DOHH2 (cell line): ENCODE measurements at regions not wholly inside any gene's neighbourhood (a gene's known extent, or its start where the extent isn't known, plus 50 kb on each side); places are given as distances from the start of the nearest gene placed in this dataset.

ENCODE experiments used
- H3F3A ChIP-seq: fragments of 200-600 bp; sonication (generic), shearing (Covaris generic); 2 replicates; pipeline ENCODE4 v1.6.0; 2016; ENCODE audit warnings: antibody characterized with exemption, mild to moderate bottlenecking; ENCODE audit not compliant: control insufficient read depth, insufficient read depth
- H3K27ac ChIP-seq: fragments of 200-600 bp; sonication (generic); 2 replicates; pipeline ENCODE4 v1.5.1; 2014; ENCODE audit warnings: low read depth, mild to moderate bottlenecking, low read length, moderate library complexity
- H3K27me3 ChIP-seq: fragments of 200-600 bp; sonication (generic); 2 replicates; pipeline ENCODE4 v1.6.1; 2014; ENCODE audit warnings: mild to moderate bottlenecking, low read length, mixed read lengths; ENCODE audit not compliant: control insufficient read depth
- H3K36me3 ChIP-seq: fragments of 200-600 bp; sonication (generic); 2 replicates; pipeline ENCODE4 v1.6.1; 2014; ENCODE audit warnings: mild to moderate bottlenecking, low read length, moderate library complexity, mixed read lengths; ENCODE audit not compliant: control insufficient read depth
- H3K4me1 ChIP-seq: fragments of 200-600 bp; sonication (generic); 2 replicates; pipeline ENCODE4 v1.6.1; 2014; ENCODE audit warnings: mild to moderate bottlenecking, low read length, mixed read lengths; ENCODE audit not compliant: control insufficient read depth
- H3K4me2 ChIP-seq: fragments of 200-600 bp; sonication (generic); 2 replicates; pipeline ENCODE4 v1.6.0; 2014; ENCODE audit warnings: mild to moderate bottlenecking, low read length, moderate library complexity
- H3K4me3 ChIP-seq: fragments of 200-600 bp; sonication (generic); 2 replicates; pipeline ENCODE4 v1.5.1; 2014; ENCODE audit warnings: mild to moderate bottlenecking, low read length, mixed read lengths
- H3K79me2 ChIP-seq: fragments of 200-600 bp; sonication (generic); 2 replicates; pipeline ENCODE4 v1.6.1; 2014; ENCODE audit warnings: mild to moderate bottlenecking, low read length, mixed read lengths; ENCODE audit not compliant: control insufficient read depth
- H3K9me2 ChIP-seq: fragments of 200-600 bp; sonication (generic); replicated peaks from 2 replicates; pipeline ENCODE4 v1.6.1; 2014; ENCODE audit warnings: mild to moderate bottlenecking, low read length, mixed read lengths; ENCODE audit not compliant: control insufficient read depth
- H3K9me3 ChIP-seq: fragments of 200-600 bp; sonication (generic); 2 replicates; pipeline ENCODE4 v1.6.1; 2014; ENCODE audit warnings: antibody characterized with exemption, low read length, mixed read lengths; ENCODE audit not compliant: control insufficient read depth, insufficient read depth
- H4K20me1 ChIP-seq: fragments of 200-600 bp; sonication (generic); 2 replicates; pipeline ENCODE4 v1.6.0; 2014; ENCODE audit warnings: low read depth, mild to moderate bottlenecking, antibody characterized with exemption, low read length, moderate library complexity; ENCODE audit not compliant: control insufficient read depth, insufficient read depth
- EZH2phosphoT487 ChIP-seq: fragments of 200-600 bp; sonication (generic); IDR thresholded peaks from 2 replicates; pipeline ENCODE4 v1.6.1; 2017; ENCODE audit warnings: borderline replicate concordance, mild to moderate bottlenecking, antibody characterized with exemption, low read length, moderate library complexity, mixed read lengths
- TF ChIP-seq, protein P1 (sequence below): fragments of 200-600 bp; sonication (generic); IDR thresholded peaks from one replicate; pipeline ENCODE4 v1.5.1; 2014; ENCODE audit warnings: antibody characterized with exemption, mild to moderate bottlenecking, low read depth, low read length; ENCODE audit not compliant: poor library complexity, severe bottlenecking

GRCh38 chr1:238562341-238562740, 671.6 kb upstream of the ZP4 start:
- H3K27me3 ChIP-seq = no peaks in the 10 kb centered on the region
- H4K20me1 ChIP-seq = no peaks in the 10 kb centered on the region
- no peaks in the 10 kb centered on the region for H3K9me2 ChIP-seq
- no peaks in the 10 kb centered on the region for H3K79me2 ChIP-seq
- TF ChIP-seq, protein P1, sequence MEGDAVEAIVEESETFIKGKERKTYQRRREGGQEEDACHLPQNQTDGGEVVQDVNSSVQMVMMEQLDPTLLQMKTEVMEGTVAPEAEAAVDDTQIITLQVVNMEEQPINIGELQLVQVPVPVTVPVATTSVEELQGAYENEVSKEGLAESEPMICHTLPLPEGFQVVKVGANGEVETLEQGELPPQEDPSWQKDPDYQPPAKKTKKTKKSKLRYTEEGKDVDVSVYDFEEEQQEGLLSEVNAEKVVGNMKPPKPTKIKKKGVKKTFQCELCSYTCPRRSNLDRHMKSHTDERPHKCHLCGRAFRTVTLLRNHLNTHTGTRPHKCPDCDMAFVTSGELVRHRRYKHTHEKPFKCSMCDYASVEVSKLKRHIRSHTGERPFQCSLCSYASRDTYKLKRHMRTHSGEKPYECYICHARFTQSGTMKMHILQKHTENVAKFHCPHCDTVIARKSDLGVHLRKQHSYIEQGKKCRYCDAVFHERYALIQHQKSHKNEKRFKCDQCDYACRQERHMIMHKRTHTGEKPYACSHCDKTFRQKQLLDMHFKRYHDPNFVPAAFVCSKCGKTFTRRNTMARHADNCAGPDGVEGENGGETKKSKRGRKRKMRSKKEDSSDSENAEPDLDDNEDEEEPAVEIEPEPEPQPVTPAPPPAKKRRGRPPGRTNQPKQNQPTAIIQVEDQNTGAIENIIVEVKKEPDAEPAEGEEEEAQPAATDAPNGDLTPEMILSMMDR = no peak
- TF ChIP-seq EZH2phosphoT487 = no peak
- no peak overlapping the region for H3K27ac ChIP-seq
- no peak overlapping the region for H3K4me2 ChIP-seq
- H3K4me3 ChIP-seq = no peak overlapping the region
- no peaks in the 10 kb centered on the region for H3F3A ChIP-seq
- no peaks in the 10 kb centered on the region for H3K9me3 ChIP-seq
- H3K4me1 ChIP-seq = no peaks in the 10 kb centered on the region
- H3K36me3 ChIP-seq = no peaks in the 10 kb centered on the region

DNA sequence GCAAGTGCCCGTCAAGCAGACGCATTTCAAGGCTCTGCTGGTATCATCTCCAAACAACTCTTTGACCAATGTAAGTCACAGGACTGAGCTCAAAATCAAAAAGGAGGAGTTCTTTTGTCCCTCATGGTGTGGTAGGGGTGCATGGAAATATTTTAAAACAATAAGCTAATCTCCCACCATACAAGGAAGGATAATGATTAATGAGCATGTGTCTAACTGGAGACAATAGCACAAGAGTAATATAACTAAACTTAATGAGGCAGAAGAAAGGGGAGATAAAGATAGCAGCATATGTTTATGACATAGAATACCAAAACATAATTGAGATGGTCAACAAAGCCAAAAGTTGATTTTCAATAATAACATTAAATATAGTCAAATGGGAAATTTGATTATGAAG, 668.0 kb upstream of the ZP4 start:
- H3K4me3 ChIP-seq = no peak overlapping the region
- no peaks in the 10 kb centered on the region for H3K36me3 ChIP-seq
- no peaks in the 10 kb centered on the region for H3K9me3 ChIP-seq
- no peaks in the 10 kb centered on the region for H3K27me3 ChIP-seq
- no peak overlapping the region for H3K4me2 ChIP-seq
- no peaks in the 10 kb centered on the region for H3K4me1 ChIP-seq
- no peaks in the 10 kb centered on the region for H4K20me1 ChIP-seq
- no peak overlapping the region for H3K27ac ChIP-seq
- no peaks in the 10 kb centered on the region for H3K9me2 ChIP-seq
- no peaks in the 10 kb centered on the region for H3K79me2 ChIP-seq
- no peak for TF ChIP-seq EZH2phosphoT487
- TF ChIP-seq, protein P1 = no peak
- no peaks in the 10 kb centered on the region for H3F3A ChIP-seq

DNA sequence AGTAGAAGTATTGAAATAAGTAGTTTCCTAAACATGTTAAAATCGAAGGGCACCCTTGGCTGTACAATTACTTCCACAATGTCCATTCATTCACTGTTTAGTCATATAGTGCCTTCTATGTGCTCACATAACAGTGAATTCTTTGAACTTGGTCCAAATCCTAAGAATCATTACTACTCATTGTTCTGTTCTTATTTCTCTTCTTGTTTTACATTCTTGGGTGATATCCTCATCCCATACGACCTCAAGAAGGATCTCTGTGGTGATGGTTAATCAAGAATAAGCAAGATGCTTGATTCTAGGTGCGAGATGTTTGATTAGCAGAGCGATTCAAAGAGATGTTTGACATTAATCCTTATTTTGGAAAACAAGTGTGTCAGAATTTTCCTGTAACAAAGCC, 667.4 kb upstream of the ZP4 start:
- no peak overlapping the region for H3K4me2 ChIP-seq
- TF ChIP-seq, protein P1 = no peak
- TF ChIP-seq EZH2phosphoT487 = no peak
- no peaks in the 10 kb centered on the region for H3K79me2 ChIP-seq
- no peak overlapping the region for H3K27ac ChIP-seq
- no peaks in the 10 kb centered on the region for H3K9me2 ChIP-seq
- H3K9me3 ChIP-seq = no peaks in the 10 kb centered on the region
- H3F3A ChIP-seq = no peaks in the 10 kb centered on the region
- no peaks in the 10 kb centered on the region for H4K20me1 ChIP-seq
- no peaks in the 10 kb centered on the region for H3K27me3 ChIP-seq
- no peaks in the 10 kb centered on the region for H3K4me1 ChIP-seq
- no peak overlapping the region for H3K4me3 ChIP-seq
- H3K36me3 ChIP-seq = no peaks in the 10 kb centered on the region

DNA sequence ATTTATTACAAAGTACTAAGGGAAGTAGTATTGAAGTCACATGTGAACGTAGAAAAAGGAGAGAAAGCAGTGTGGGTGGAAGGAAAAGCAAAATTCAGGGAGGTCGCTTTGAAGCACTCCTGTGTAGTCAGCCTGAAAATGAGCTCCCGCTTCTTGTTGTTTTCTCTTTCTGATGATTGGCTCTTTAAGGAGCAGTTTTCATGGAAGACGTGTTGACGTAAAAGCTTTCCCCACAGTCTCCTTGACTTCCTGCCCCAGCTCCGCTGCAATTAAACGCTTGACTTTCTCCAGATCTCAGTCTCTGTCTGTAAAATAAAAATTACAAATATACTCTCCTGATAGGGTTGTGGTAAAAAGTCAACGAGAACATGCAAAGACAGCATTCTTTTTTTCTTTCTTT, 661.5 kb upstream of the ZP4 start:
- Histone ChIP-seq H4K20me1 (no peaks in the 10 kb centered on the region), H3K9me3 (no peaks in the 10 kb centered on the region; the same call in 1 of the 2 replicates), H3K4me3 (no peak overlapping the region), H3K4me2 (no peak overlapping the region), H3K79me2 (no peaks in the 10 kb centered on the region), H3K27me3 (no peaks in the 10 kb centered on the region), H3K9me2 (no peaks in the 10 kb centered on the region), H3K36me3 (no peaks in the 10 kb centered on the region), H3K27ac (no peak overlapping the region), H3F3A (no peaks in the 10 kb centered on the region), H3K4me1 (no peaks in the 10 kb centered on the region)
- TF ChIP-seq, protein P1 = no peak
- TF ChIP-seq EZH2phosphoT487 = no peak
